ENCODE measurements at regions not wholly inside any gene's neighbourhood (a gene's known extent, or its start where the extent isn't known, plus 50 kb on each side); places are given as distances from the start of the nearest gene placed in this dataset.

- Histone ChIP-seq H3K4me3 (ENCODE audit: low read length) (no peak overlapping the region), H3K27ac (ENCODE audit: low read length) (no peak overlapping the region), H3K9me3 (ENCODE audit: control insufficient read depth, low read depth, low read length) (no peaks in the 10 kb centered on the region), H3K36me3 (ENCODE audit: control insufficient read depth, low read depth, low read length) (no peaks in the 10 kb centered on the region), H3K4me1 (ENCODE audit: control insufficient read depth, low read depth, low read length) (no peaks in the 10 kb centered on the region), H3K9ac (ENCODE audit: low read length) (no peak overlapping the region), H3K27me3 (ENCODE audit: control insufficient read depth, insufficient read depth, low read length) (no peaks in the 10 kb centered on the region)
These were observed 85.4 kb downstream of the IRF8 start for GRCh38 chr16:85984231-85984880.

- Histone ChIP-seq H3K4me1 (ENCODE audit: control insufficient read depth, low read depth, low read length) (no peaks in the 10 kb centered on the region), H3K4me3 (ENCODE audit: low read length) (no peak overlapping the region), H3K9me3 (ENCODE audit: control insufficient read depth, low read depth, low read length) (no peaks in the 10 kb centered on the region), H3K27me3 (ENCODE audit: control insufficient read depth, insufficient read depth, low read length) (no peaks in the 10 kb centered on the region), H3K9ac (ENCODE audit: low read length) (no peak overlapping the region), H3K27ac (ENCODE audit: low read length) (no peak overlapping the region), H3K36me3 (ENCODE audit: control insufficient read depth, low read depth, low read length) (no peaks in the 10 kb centered on the region)
These were observed 86.0 kb downstream of the IRF8 start for GRCh38 chr16:85984947-85985451.

GRCh38 chr16:85986931-85987749, 88.2 kb downstream of the IRF8 start:
- no peaks in the 10 kb centered on the region for H3K27me3 ChIP-seq (ENCODE audit: control insufficient read depth, insufficient read depth, low read length)
- H3K9ac ChIP-seq (ENCODE audit: low read length) = no peak overlapping the region
- no peak overlapping the region for H3K27ac ChIP-seq (ENCODE audit: low read length)
- no peaks in the 10 kb centered on the region for H3K9me3 ChIP-seq (ENCODE audit: control insufficient read depth, low read depth, low read length)
- H3K4me3 ChIP-seq (ENCODE audit: low read length) = no peak overlapping the region
- no peaks in the 10 kb centered on the region for H3K4me1 ChIP-seq (ENCODE audit: control insufficient read depth, low read depth, low read length)
- no peaks in the 10 kb centered on the region for H3K36me3 ChIP-seq (ENCODE audit: control insufficient read depth, low read depth, low read length)

GRCh38 chr16:85987750-85988078, 88.8 kb downstream of the IRF8 start:
- no peaks in the 10 kb centered on the region for H3K9me3 ChIP-seq (ENCODE audit: control insufficient read depth, low read depth, low read length)
- H3K27ac ChIP-seq (ENCODE audit: low read length) = no peak overlapping the region
- H3K36me3 ChIP-seq (ENCODE audit: control insufficient read depth, low read depth, low read length) = no peaks in the 10 kb centered on the region
- no peak overlapping the region for H3K4me3 ChIP-seq (ENCODE audit: low read length)
- no peaks in the 10 kb centered on the region for H3K27me3 ChIP-seq (ENCODE audit: control insufficient read depth, insufficient read depth, low read length)
- no peaks in the 10 kb centered on the region for H3K4me1 ChIP-seq (ENCODE audit: control insufficient read depth, low read depth, low read length)
- H3K9ac ChIP-seq (ENCODE audit: low read length) = no peak overlapping the region

GRCh38 chr16:85988306-85988705, 89.3 kb downstream of the IRF8 start:
- no peak overlapping the region for H3K27ac ChIP-seq (ENCODE audit: low read length)

GRCh38 chr16:85988723-85989313, 89.9 kb downstream of the IRF8 start:
- Histone ChIP-seq H3K4me3 (ENCODE audit: low read length) (no peak overlapping the region), H3K27ac (ENCODE audit: low read length) (no peak overlapping the region), H3K9ac (ENCODE audit: low read length) (no peak overlapping the region), H3K4me1 (ENCODE audit: control insufficient read depth, low read depth, low read length) (no peaks in the 10 kb centered on the region), H3K36me3 (ENCODE audit: control insufficient read depth, low read depth, low read length) (no peaks in the 10 kb centered on the region), H3K9me3 (ENCODE audit: control insufficient read depth, low read depth, low read length) (no peaks in the 10 kb centered on the region), H3K27me3 (ENCODE audit: control insufficient read depth, insufficient read depth, low read length) (no peaks in the 10 kb centered on the region)

More at GRCh38 chr16:85988306-85988705, 89.3 kb downstream of the IRF8 start:
- Histone ChIP-seq H3K4me1 (ENCODE audit: control insufficient read depth, low read depth, low read length) (no peaks in the 10 kb centered on the region), H3K4me3 (ENCODE audit: low read length) (no peak overlapping the region), H3K27me3 (ENCODE audit: control insufficient read depth, insufficient read depth, low read length) (no peaks in the 10 kb centered on the region), H3K9me3 (ENCODE audit: control insufficient read depth, low read depth, low read length) (no peaks in the 10 kb centered on the region), H3K36me3 (ENCODE audit: control insufficient read depth, low read depth, low read length) (no peaks in the 10 kb centered on the region), H3K9ac (ENCODE audit: low read length) (no peak overlapping the region)

GRCh38 chr16:85989376-85989775, 90.4 kb downstream of the IRF8 start:
- Histone ChIP-seq H3K9me3 (ENCODE audit: control insufficient read depth, low read depth, low read length) (no peaks in the 10 kb centered on the region), H3K9ac (ENCODE audit: low read length) (no peak overlapping the region), H3K27me3 (ENCODE audit: control insufficient read depth, insufficient read depth, low read length) (no peaks in the 10 kb centered on the region), H3K36me3 (ENCODE audit: control insufficient read depth, low read depth, low read length) (no peaks in the 10 kb centered on the region), H3K4me3 (ENCODE audit: low read length) (no peak overlapping the region), H3K4me1 (ENCODE audit: control insufficient read depth, low read depth, low read length) (no peaks in the 10 kb centered on the region), H3K27ac (ENCODE audit: low read length) (no peak overlapping the region)

- no peaks in the 10 kb centered on the region for H3K4me1 ChIP-seq (ENCODE audit: control insufficient read depth, low read depth, low read length)
- no peaks in the 10 kb centered on the region for H3K36me3 ChIP-seq (ENCODE audit: control insufficient read depth, low read depth, low read length)
- no peak overlapping the region for H3K4me3 ChIP-seq (ENCODE audit: low read length)
- no peak overlapping the region for H3K27ac ChIP-seq (ENCODE audit: low read length)
- no peak overlapping the region for H3K9ac ChIP-seq (ENCODE audit: low read length)
- H3K27me3 ChIP-seq (ENCODE audit: control insufficient read depth, insufficient read depth, low read length) = no peaks in the 10 kb centered on the region
- H3K9me3 ChIP-seq (ENCODE audit: control insufficient read depth, low read depth, low read length) = no peaks in the 10 kb centered on the region
These were observed 91.1 kb downstream of the IRF8 start for GRCh38 chr16:85989863-85990643.

GRCh38 chr16:85990861-85991301, 91.9 kb downstream of the IRF8 start:
- Histone ChIP-seq H3K4me1 (ENCODE audit: control insufficient read depth, low read depth, low read length) (no peaks in the 10 kb centered on the region), H3K9ac (ENCODE audit: low read length) (no peak overlapping the region), H3K27me3 (ENCODE audit: control insufficient read depth, insufficient read depth, low read length) (no peaks in the 10 kb centered on the region), H3K36me3 (ENCODE audit: control insufficient read depth, low read depth, low read length) (no peaks in the 10 kb centered on the region), H3K4me3 (ENCODE audit: low read length) (no peak overlapping the region), H3K9me3 (ENCODE audit: control insufficient read depth, low read depth, low read length) (no peaks in the 10 kb centered on the region), H3K27ac (ENCODE audit: low read length) (no peak overlapping the region)

- Histone ChIP-seq H3K4me3 (ENCODE audit: low read length) (no peak overlapping the region), H3K36me3 (ENCODE audit: control insufficient read depth, low read depth, low read length) (no peaks in the 10 kb centered on the region), H3K27me3 (ENCODE audit: control insufficient read depth, insufficient read depth, low read length) (no peaks in the 10 kb centered on the region), H3K9ac (ENCODE audit: low read length) (no peak overlapping the region), H3K9me3 (ENCODE audit: control insufficient read depth, low read depth, low read length) (no peaks in the 10 kb centered on the region), H3K4me1 (ENCODE audit: control insufficient read depth, low read depth, low read length) (no peaks in the 10 kb centered on the region), H3K27ac (ENCODE audit: low read length) (no peak overlapping the region)
These were observed 92.5 kb downstream of the IRF8 start for GRCh38 chr16:85991425-85991824.

GRCh38 chr16:85991856-85992255, 92.9 kb downstream of the IRF8 start:
- Histone ChIP-seq H3K36me3 (ENCODE audit: control insufficient read depth, low read depth, low read length) (no peaks in the 10 kb centered on the region), H3K27me3 (ENCODE audit: control insufficient read depth, insufficient read depth, low read length) (no peaks in the 10 kb centered on the region), H3K27ac (ENCODE audit: low read length) (no peak overlapping the region), H3K9me3 (ENCODE audit: control insufficient read depth, low read depth, low read length) (no peaks in the 10 kb centered on the region), H3K4me3 (ENCODE audit: low read length) (no peak overlapping the region), H3K4me1 (ENCODE audit: control insufficient read depth, low read depth, low read length) (no peaks in the 10 kb centered on the region), H3K9ac (ENCODE audit: low read length) (no peak overlapping the region)

Measured in iPS-18a (cell line).